Sigmoid colon (tissue), 6 donors: ENCODE measurements at regions not wholly inside any gene's neighbourhood (a gene's known extent, or its start where the extent isn't known, plus 50 kb on each side); places are given as distances from the start of the nearest gene placed in this dataset.

Experiments
- DNase-seq: peaks from one replicate; pipeline ENCODE4 v3.0.0-alpha.2; 2019
- H3K27ac ChIP-seq, 4 donors: fragments of 200-600 bp; sonication (generic); one replicate each; pipeline ENCODE4 v1.5.1; 2016 to 2019; ENCODE audit warnings: mild to moderate bottlenecking in 1 of 4
- H3K27me3 ChIP-seq, 3 donors: fragments of 200-600 bp; sonication (generic); one replicate each; pipeline ENCODE4 v1.5.1; 2019; ENCODE audit warnings: mild to moderate bottlenecking in 1 of 3
- H3K36me3 ChIP-seq, 4 donors: fragments of 200-600 bp; sonication (generic); one replicate each; pipeline ENCODE4 v1.5.1; 2016 to 2019
- H3K4me1 ChIP-seq, 4 donors: fragments of 200-600 bp; sonication (generic); one replicate each; pipeline ENCODE4 v1.5.1; 2017 to 2019
- H3K4me3 ChIP-seq, 4 donors: fragments of 200-600 bp; sonication (generic); one replicate each; pipeline ENCODE4 v1.5.1; 2017 to 2019; ENCODE audit warnings: mild to moderate bottlenecking in 2 of 4, moderate library complexity in 1 of 4
- H3K9me3 ChIP-seq, 4 donors: fragments of 200-600 bp in 3 of 4; sonication (generic) in 3 of 4; one replicate each; pipeline versions ENCODE4 v1.5.1 to v1.6.1; 2013 to 2019
- CTCF ChIP-seq, 4 experiments: fragments of 450-650 bp in 3 of 4; fragments of 200-600 bp in 1 of 4; IDR thresholded peaks; one replicate each; pipeline ENCODE4 v1.5.1; 2016 to 2019; ENCODE audit warnings: antibody characterized with exemption in 4 of 4, mild to moderate bottlenecking in 3 of 4, moderate library complexity in 2 of 4
- EP300 ChIP-seq, 4 donors: sonication (generic); formaldehyde crosslinking; IDR thresholded peaks; one replicate each; pipeline ENCODE4 v1.6.1; 2017; ENCODE audit warnings: antibody characterized with exemption in 4 of 4
- POLR2A ChIP-seq, 2 donors: fragments of 450-650 bp; IDR thresholded peaks; one replicate each; pipeline ENCODE4 v1.6.1; 2016; ENCODE audit warnings: antibody characterized with exemption in 2 of 2, mild to moderate bottlenecking in 2 of 2, moderate library complexity in 2 of 2
- POLR2AphosphoS5 ChIP-seq, 4 donors: sonication (generic); formaldehyde crosslinking; IDR thresholded peaks; one replicate each; pipeline ENCODE4 v1.6.1; 2017; ENCODE audit warnings: antibody characterized with exemption in 4 of 4
- WGBS, 2 donors: extraction: QIAGEN DNeasy Blood & Tissue Kit; methylation state at CpG; one replicate each; pipeline ENCODE4 v1.1.7; 2013; 5-methylcytosine and 5-hydroxymethylcytosine counted together
- intact Hi-C: fragments of 100-400 bp; cut with DNase I; formaldehyde crosslinking; loops from one replicate; pipeline ENCODE4 v1.15.1; 2023
- donor health status: healthy with polysubstance abuse.
- donor health status: healthy.

GRCh38 chr10:106410331-106410730 is 754.2 kb downstream of the SORCS1 start:
- 23 to 63% methylated on average over 1 of the region's 1 CpG for WGBS, 2 donors
- no peak for DNase-seq
- Histone ChIP-seq H3K27ac (no peak overlapping the region), H3K27me3 (no peaks in the 10 kb centered on the region), H3K4me1 (no peaks in the 10 kb centered on the region), H3K9me3 (no peaks in the 10 kb centered on the region), H3K4me3 (no peak overlapping the region), H3K36me3 (no peaks in the 10 kb centered on the region)
- intact Hi-C loops = no loop called here
- TF ChIP-seq POLR2AphosphoS5 (IDR thresholded peaks at IDR 0.05) (no peak), CTCF (IDR thresholded peaks at IDR 0.05) (no peak), POLR2A (IDR thresholded peaks at IDR 0.05) (no peak), EP300 (IDR thresholded peaks at IDR 0.05) (no peak)

- Histone ChIP-seq H3K27me3 (no peaks in the 10 kb centered on the region), H3K4me1 (no peaks in the 10 kb centered on the region), H3K36me3 (no peaks in the 10 kb centered on the region), H3K27ac (no peak overlapping the region), H3K9me3 (no peaks in the 10 kb centered on the region), H3K4me3 (no peak overlapping the region)
- TF ChIP-seq POLR2A (IDR thresholded peaks at IDR 0.05) = no peak
- no peak for TF ChIP-seq POLR2AphosphoS5 (IDR thresholded peaks at IDR 0.05)
- no peak for TF ChIP-seq CTCF (IDR thresholded peaks at IDR 0.05)
- no peak for TF ChIP-seq EP300 (IDR thresholded peaks at IDR 0.05)
- DNase-seq = no peak
- intact Hi-C loops = no loop called here
- 68 to 76% methylated on average over 4 of the region's 4 CpGs for WGBS, 2 donors
Observed at GRCh38 chr10:106405141-106405540, 759.4 kb downstream of the SORCS1 start.

- TF ChIP-seq EP300 (IDR thresholded peaks at IDR 0.05) (no peak), POLR2A (IDR thresholded peaks at IDR 0.05) (no peak), CTCF (IDR thresholded peaks at IDR 0.05) (no peak), POLR2AphosphoS5 (IDR thresholded peaks at IDR 0.05) (no peak)
- H3K27ac ChIP-seq = no peak overlapping the region
- H3K4me1 ChIP-seq = no peaks in the 10 kb centered on the region
- H3K27me3 ChIP-seq = no peaks in the 10 kb centered on the region
- intact Hi-C loops = no loop called here
- 82 to 89% methylated on average over 2 of the region's 2 CpGs for WGBS, 2 donors
- DNase-seq = no peak
- no peak overlapping the region for H3K4me3 ChIP-seq
- H3K36me3 ChIP-seq = no peaks in the 10 kb centered on the region
- no peaks in the 10 kb centered on the region for H3K9me3 ChIP-seq
Observed at GRCh38 chr10:106402458-106402857, 762.0 kb downstream of the SORCS1 start.

GRCh38 chr10:106401967-106402366 is 762.5 kb downstream of the SORCS1 start:
- no peaks in the 10 kb centered on the region for H3K4me1 ChIP-seq
- no peak for TF ChIP-seq EP300 (IDR thresholded peaks at IDR 0.05)
- TF ChIP-seq CTCF (IDR thresholded peaks at IDR 0.05) = no peak
- no peak for TF ChIP-seq POLR2A (IDR thresholded peaks at IDR 0.05)
- no peak for TF ChIP-seq POLR2AphosphoS5 (IDR thresholded peaks at IDR 0.05)
- no peaks in the 10 kb centered on the region for H3K27me3 ChIP-seq
- no peak overlapping the region for H3K4me3 ChIP-seq
- DNase-seq = no peak
- H3K36me3 ChIP-seq = no peaks in the 10 kb centered on the region
- H3K27ac ChIP-seq = no peak overlapping the region
- no peaks in the 10 kb centered on the region for H3K9me3 ChIP-seq
- intact Hi-C loops = no loop called here

- no peak for DNase-seq
- no peaks in the 10 kb centered on the region for H3K9me3 ChIP-seq
- H3K27me3 ChIP-seq = no peaks in the 10 kb centered on the region
- H3K36me3 ChIP-seq = no peaks in the 10 kb centered on the region
- H3K4me1 ChIP-seq = no peaks in the 10 kb centered on the region
- TF ChIP-seq EP300 (IDR thresholded peaks at IDR 0.05) = no peak
- TF ChIP-seq POLR2A (IDR thresholded peaks at IDR 0.05) = no peak
- no peak for TF ChIP-seq CTCF (IDR thresholded peaks at IDR 0.05)
- no peak for TF ChIP-seq POLR2AphosphoS5 (IDR thresholded peaks at IDR 0.05)
- intact Hi-C loops = no loop called here
- H3K4me3 ChIP-seq = no peak overlapping the region
- no peak overlapping the region for H3K27ac ChIP-seq
Observed at GRCh38 chr10:106401161-106401560, 763.3 kb downstream of the SORCS1 start.
